ENCODE measurements at regions not wholly inside any gene's neighbourhood (a gene's known extent, or its start where the extent isn't known, plus 50 kb on each side); places are given as distances from the start of the nearest gene placed in this dataset.

GRCh38 chr1:191892716-191893115, 265.5 kb upstream of the RGS18 start:
- TF ChIP-seq CTCF (optimal IDR thresholded peaks at IDR 0.05 in 1 of 3, IDR thresholded peaks at IDR 0.05 in 1 of 3, conservative IDR thresholded peaks at IDR 0.05 in 1 of 3; ENCODE audit: extremely low read depth in 1 of 3, insufficient read depth in 2 of 3, low read length in 3 of 3) (no peak), EZH2 (IDR thresholded peaks at IDR 0.05; ENCODE audit: low read length) (no peak)

All from keratinocyte (primary cell).